Forelimb muscle (tissue), 1 donor: ENCODE measurements at regions not wholly inside any gene's neighbourhood (a gene's known extent, or its start where the extent isn't known, plus 50 kb on each side); places are given as distances from the start of the nearest gene placed in this dataset.

ENCODE experiments used
- DNase-seq: peaks from one replicate; pipeline ENCODE4 v3.0.0-alpha.2; 2013; ENCODE audit warnings: low read depth

DNA sequence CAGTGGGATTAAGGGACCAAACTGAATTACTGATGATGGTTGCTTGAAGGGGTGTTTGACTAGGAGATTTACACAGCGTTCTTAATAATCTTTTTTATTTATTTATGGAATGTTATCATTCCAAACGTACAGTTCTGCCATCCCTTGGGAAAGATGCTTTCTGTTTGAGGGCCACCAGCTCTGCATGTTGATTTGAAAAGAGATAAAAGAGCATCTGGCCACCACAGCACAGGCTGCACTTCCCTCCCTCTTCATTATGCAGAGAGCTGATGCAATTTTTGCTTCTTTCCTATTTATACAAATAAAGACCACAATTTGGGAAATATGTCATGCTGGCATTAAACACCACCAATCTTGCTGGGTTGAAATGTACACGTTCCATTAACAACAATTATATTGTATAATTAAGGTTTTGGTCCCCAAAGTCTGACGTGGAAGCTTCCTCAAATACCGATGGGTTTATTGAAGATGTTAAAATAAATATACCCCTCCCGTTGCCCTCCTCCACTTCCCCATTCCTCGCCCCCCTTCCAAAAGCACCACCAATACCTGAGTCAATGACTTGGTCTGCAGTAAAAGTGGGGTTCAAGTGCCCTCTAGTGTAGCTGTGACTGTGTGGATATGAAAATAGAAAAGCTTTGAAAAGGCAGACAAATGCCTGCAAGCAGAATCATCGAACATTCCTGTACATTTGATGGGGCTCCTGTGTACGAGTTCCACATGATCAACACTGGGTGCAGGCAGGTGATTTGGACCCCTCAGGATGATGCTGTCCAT is 211.9 kb downstream of the HRH4 start:
- no peak for DNase-seq

DNA sequence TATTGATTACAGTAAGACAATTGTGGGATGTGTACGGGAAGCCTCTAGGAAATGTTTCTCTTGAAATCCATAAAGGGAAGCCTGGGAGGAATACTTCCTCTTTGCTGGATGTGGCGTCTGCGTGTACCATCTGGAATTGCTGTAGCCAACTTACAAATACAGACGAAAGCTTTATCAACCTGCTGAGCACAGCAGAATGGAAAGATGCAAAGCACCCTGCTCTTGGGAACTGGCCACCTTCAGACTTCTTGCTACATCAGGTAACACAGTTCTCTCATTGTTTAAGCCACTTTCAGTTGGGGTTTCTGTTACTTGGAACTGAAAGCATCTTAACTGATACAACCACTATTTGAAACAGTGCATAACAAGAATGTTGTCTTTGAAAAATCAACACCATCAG is 213.8 kb downstream of the HRH4 start:
- no peak for DNase-seq

DNA sequence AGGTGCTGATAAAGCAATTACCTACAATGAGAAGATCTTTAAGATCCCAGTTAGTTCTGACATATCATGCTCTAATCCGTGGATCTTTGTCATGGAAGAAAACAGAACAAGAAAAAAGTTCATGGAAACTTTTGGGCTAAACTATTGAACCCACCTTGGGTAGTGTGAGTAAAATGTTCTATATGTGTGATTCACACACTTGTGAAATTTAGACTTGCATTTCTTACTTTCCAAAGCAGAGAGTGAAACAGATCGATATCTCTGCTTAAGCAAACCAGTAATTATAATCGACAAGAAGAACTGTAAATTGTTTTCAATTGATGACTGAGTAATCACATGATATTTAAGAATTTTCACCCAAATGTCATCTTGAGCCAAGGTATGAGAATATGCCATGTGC is 214.2 kb downstream of the HRH4 start:
- DNase-seq: no peak

DNA sequence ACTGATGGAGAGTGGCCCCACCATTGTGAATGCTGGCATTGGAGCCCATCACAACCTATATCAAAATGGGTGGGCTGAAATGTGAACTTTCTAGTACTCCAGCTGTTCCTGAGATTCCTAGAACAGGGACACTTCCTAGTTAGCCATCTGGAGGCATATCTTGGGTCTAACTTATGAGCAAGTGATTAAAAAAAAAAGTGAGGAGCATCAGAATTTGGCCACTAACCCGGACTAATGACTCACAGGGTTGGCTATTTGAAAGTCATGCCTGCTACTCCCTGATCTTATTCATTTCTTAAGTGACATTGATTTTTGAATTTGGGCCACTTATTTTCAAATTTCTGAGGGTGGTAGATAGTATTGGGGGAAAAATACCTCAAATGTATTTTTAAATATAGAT is 216.6 kb downstream of the HRH4 start:
- DNase-seq: no peak

DNA sequence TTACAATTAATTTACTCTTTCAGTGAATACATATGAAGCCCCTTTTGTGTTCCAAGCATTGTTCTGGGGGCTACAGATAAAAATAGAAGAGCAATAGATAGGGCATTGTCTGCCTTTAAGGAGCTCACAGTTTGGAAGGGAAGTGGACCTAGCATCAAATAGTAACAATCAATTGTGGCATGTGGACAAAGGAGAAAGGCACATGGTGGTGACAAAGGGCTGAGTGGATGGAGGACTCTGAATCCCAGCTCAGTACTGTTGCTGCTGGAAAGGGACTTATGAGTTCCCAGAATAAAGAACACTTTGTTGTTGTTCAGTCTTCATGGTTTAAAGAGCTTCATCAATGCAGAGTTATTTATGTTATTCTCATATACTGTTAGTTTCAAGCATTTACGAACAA is 217.7 kb downstream of the HRH4 start:
- DNase-seq: no peak

DNA sequence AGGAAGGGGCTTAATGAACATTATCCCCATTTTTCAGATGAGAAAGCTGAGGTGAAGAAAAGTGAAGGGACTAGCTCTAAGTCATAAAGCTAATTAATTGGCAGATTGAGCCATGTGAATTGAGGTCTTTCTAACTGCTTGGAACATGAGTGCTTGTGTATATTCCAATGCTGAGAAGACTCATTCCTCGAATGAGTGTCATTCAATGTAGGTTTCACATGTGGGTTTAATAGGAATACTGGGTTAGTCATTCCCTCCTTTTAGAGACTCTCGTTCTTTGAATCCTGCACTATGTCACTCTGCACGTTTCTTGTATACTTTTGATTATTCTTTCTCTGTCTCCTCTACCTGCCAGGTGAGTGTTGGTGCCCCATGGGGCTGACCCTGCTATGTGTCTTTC is 218.2 kb downstream of the HRH4 start:
- no peak for DNase-seq

DNA sequence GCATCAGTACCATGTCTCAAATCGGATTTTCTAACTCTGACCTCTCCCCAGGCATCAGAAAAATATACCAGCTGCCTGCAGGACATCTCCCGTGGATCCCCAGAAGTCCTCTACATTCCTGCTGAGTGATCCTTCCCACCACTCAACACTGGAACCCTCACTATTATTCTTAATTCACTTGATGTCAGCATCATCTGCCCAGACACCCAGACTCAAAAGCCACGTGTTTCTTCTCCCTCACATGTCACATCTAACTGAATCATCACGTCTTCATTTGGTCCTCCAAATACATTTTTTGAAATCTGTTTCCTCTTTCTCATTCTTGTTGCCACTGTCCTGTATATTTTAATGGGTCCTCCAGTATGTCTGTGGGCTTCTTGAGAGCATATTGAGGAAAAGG is 218.6 kb downstream of the HRH4 start:
- no peak for DNase-seq

DNA sequence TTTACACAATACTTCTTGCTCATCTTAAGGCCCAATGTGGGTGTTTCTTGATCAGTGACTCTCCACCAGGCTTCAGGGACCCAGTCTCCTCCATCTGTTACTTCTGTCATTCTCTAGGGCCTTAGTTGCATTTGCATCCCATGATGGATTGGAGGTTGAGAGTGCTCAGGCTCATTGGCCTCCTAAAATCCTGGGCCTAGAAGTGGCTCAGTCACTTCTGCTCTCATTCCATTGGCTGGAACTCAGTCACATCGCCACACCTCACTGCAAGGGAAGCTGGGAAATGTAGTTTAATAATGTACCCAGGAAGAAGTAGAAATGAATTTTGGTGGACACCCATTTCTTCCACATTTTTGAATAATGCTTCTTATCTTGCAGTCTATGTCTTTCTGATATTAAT is 223.5 kb downstream of the HRH4 start:
- DNase-seq: no peak

DNA sequence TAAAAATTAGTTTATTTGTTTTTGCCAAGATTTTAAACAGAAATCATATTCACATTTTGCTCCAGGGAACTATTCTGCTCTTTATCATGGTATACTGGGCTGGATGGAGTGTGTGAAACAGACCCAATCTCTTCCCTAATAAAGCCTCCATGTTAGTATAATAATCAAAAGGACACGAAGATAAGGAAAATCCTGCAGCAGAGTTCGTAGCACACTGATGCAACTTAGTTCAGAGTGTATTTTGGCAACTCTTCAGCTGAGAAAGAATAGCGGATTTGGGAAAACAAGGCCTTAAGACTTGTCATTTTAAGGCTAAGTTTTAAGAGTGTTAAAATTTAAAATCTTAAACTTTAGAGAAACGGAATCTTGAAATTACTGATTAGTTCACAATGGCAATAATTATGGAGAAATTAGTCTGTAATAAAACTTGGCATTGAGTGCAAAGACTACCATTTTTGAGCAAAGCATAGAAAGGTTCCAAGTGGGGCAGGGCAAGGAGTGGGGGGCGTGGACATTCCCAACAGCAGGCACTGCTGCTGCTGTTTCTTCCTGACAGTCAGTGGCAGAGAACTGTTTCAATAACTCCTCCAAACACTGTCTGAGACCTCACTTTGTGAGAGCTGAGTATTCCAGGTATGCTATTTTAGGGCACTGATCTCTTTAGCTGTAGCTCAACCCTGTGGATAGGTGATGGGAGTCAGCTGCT is 225.0 kb downstream of the HRH4 start:
- DNase-seq: no peak

DNA sequence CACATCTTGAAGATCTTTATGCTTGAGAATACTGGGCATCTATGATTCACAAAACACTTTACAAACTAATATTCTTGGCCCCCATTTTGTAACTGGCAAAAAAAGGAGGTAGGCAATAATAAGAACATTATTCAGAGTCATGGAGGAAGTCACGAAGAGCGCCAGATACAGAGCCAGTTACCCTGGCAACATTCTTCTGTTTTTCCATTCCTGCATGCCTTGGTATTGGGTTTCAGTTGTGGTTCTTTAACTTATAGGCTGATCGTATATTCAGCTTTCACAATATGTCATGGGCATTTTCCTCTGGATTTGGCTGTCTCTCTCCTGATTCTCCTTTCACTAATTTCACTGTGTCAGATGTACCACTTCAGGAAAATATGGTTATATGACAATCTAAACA is 234.7 kb downstream of the HRH4 start:
- DNase-seq: peak; percentile 11

DNA sequence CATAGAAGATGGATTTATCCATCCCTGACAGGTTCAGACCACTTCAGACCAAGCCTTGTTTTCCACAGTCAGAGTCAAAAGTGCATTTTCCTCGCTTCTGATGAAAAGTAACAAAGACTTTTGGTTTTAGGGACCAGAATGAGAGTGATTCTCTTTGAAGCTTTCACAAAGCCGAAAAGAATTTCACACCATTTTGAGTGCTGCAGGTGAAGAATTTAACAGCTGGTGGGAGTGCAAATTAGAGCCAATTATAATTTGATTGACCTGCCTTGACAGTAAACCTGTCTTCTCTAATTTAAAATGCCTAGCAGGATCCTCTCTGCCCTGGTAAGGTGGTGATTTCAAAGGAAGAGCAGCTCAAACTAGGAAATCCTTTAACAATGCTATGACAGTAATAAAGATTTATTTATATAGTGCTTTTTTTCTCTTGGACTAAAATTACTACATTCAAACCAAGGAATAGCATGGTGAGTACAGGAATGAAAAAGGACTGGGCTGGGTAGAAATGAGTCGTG is 241.6 kb downstream of the HRH4 start:
- no peak for DNase-seq

DNA sequence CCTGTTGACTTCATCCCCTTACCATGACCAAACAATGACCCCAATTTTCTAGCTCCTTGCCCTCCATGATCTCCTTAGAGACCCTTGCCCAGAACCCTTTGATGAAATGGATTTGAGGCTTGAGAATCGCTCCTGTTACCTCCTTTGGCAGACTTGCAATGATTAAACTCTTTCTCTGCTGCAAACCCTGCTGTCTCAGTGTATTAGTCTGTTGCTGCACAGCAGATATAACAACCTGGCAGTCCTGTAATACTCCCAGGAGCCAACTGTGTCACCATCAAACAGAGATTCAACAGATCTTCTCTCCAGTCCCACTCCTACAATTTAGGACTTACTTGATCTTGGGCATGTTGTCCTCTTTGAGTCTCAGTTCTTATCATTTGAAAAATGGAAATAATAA is 242.9 kb downstream of the HRH4 start:
- no peak for DNase-seq

DNA sequence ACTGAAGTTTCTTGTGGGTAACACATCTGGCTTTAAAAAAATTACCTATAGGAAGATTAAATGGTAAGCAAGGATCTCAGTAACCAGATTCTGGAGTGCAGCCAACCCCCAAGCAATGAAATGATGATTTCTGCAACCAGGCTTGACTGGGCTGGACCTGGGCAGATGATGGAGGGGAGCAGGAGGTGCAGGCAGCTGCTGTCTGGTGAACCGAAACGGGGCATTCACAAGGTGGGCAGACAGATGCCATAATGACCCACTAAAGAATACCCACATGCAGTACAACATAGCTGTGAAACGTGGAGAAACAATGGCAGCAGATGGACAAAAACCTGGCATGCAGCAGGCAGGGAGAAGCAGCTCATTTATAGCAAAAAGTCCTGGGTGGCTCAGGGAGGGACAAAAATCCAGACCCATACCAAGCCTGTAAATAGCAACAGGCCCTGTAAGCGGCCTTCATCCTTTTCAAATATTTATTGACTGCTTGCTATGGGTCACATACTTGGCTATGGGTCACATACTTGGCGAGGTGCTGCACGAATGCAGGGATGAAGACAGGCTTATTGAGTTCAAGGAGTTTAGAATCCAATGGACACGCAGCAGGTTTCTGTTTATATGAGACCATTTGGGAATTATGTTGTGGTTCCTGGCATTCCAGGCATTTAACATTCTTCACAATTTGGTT is 244.7 kb downstream of the HRH4 start:
- no peak for DNase-seq

DNA sequence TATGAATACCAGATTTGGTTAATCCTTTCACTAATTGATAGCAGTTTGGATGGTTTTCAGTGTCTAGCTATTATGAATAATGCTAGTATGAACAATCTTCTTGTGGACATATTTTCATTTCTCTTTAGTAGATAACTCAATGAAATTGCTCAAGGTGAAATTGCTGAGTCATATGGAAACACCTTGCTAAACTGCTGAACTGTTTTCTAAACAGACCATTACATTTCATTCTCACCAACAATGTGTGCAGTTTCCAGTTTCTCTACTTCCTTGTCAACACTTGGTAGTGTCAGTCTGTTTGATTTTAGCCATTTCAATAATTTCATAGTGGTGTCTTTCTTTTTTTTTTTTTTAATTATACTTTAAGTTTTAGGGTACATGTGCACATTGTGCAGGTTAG is 250.0 kb downstream of the HRH4 start:
- no peak for DNase-seq

DNA sequence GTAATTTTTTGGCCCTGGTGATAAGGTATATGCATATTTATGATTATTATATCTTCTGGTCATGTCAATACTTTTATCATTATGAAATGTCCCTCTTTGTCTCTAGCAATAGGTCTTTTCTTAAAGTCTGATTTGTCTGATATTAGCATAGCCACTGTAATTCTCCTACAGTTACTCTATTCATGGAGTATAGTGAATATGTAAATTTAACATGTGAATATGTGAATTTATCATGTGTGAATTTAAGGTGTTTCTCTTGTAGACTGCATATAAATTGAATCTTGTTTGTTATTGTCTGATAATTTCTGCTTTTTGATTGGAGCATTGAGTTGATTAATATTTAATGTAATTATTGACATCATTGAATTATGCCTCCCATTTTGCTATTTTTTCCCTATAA is 259.4 kb downstream of the HRH4 start:
- DNase-seq: no peak

DNA sequence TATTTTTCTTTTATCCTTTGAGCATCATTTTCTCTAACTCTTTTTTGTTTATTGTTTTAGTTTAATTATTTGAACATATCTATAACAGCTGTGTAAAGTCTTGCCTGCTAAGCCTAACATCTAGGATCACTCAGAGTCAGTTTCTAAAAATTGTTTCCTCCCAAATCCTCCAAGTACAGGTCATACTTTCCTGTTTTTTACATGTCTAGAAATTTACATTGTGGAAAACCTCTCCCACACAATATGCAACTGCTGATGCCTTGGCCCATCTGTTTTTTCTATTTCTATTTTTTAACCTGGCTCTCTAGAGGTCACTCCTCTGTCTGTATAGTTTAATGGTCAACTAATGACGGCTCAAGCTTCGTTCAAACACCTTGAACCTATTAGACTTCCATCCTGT is 261.0 kb downstream of the HRH4 start:
- DNase-seq: no peak

DNA sequence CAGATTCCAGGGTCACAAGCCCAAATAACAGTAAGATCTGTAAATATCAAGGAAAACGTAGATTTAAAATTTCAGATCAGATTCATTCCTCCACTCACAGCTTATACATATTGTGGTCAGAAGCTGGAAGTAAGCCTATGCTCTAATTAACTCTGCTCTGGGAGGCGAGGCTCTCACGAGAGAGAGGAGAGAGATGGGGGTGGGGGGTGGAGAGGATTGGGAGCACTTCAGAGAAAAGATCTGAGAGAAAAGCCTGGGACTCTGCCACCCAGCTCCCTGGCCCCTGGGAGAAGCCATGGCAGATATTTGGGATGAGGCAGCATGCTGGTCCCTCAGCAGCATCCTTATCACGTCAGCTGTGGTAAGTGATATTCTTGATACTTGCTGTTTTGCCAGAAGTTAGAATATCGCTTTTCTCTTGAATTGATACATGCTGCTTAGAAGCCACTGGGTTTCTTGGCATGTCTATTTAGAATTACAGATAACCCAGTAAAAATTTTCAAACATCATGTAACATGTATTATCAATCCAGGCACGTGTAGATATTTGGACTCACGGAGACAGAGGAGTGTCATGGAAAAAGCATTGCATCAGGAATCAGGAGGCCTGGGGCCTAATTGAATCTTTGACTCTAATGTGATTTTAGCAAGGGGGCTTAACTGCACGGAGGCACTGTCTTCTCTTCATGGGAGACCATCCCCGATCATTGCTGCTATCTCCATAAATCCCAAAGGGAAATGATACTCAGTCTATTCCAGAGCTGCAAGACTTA is 265.4 kb downstream of the HRH4 start:
- no peak for DNase-seq

DNA sequence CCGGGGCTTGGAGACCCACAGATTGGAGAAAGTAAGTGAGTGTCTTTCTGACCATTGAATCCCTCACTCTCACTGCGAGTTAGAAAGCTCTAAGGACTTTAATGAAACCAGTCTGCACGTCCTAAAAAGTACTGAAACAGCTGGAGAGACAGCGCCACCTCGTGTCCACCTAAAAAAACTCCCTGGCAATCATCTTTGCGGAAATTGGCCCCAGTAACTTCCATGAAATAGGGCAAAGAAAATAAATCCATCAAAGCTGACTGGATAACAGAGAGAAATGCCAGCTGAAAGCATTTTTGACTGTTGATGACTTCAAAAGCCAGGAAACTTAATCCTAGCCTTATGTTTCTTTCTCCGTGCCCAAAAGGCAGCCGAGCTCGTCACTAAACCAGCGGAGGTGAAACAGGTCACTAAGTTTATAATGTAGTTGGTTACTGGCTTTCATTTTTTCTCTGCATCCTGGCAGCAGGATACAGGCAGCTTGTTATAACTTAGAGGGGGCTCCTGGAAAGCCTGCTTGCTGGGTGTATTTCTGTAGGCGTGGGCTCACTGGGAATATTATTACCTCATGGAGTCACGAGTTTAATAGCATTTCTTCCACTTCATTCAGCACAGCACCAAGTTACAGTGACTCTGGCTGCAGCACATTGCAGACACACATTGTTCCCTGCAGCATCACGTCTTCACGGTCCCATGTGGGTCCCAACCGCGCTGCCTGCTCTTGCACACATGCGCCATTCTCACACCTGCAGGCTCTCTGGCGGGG is 266.5 kb downstream of the HRH4 start:
- peak; percentile 80 for DNase-seq

DNA sequence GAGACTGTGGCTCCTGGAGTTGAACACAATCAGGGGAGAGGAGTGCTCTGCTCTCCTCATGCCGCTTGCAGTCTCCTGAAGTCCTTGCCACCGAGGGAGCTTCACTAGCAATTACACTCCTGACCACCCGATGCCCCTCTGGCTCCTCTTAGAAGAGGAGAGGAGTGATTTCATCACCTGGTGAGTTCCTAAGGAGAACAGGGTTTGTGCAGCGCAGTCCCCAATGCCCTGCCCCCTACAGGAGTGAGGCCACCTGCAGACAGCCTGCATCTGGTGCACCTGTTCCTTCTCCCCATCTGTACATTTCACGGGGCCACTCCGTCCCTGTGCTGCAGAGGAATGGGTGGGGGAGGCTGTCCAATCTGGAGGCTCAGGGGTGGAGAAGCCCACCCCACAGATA is 267.2 kb downstream of the HRH4 start:
- DNase-seq: no peak

DNA sequence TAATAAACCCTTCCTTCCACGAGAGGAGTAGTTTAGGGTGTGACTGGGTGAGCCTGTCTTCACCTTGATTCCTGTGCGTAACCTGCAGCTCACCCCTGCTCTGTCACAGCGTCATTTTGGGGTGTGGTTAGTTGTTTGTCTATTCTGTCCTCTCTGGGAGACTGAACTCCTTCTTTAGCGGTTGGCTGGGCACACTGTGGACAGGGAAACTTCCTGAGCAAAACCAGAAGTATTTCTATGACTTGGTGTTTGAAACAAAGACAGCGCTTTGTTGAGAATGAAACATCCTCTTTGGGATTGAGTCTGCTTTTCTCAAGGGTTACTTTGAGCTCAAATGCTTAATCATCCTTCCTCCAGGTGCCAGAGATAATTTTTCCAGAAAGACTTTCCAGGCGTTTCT is 270.7 kb downstream of the HRH4 start:
- no peak for DNase-seq

DNA sequence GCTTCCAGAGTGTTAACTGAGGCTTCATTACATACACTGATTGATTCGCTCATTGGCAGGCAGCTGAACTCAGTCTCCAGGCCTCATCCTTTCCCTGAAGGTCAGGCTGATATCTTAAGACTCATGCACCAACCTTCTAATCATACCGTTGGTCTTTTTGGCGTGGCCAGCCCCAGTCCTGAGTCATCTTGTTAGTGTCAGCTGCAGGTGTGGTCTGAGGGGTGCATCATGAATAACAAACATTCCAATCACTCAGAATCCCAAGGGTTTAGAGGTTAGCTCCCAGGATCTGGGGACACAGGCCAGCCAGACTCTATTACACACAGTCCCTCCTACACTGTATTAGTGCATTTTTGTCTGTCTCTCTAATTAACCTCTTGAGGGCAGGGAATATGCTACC is 271.5 kb downstream of the HRH4 start:
- DNase-seq: no peak
